G401.6 (cell line): ENCODE measurements at regions not wholly inside any gene's neighbourhood (a gene's known extent, or its start where the extent isn't known, plus 50 kb on each side); places are given as distances from the start of the nearest gene placed in this dataset.
"Not testable (repeated sequence)": the region's sequence is repeated elsewhere in the genome, so short reads cannot be mapped to it uniquely, and the experiment has no call there.

ENCODE experiments used
- FAIRE-seq: peaks from 2 replicates; lab custom pipeline; 2012; peaks lifted over from hg19 to GRCh38; lab: Jason Lieb, UNC

GRCh38 chr5:20783484-20783883, 795.5 kb upstream of the CDH18 start:
- FAIRE-seq = not testable (repeated sequence)

- not testable (repeated sequence) for FAIRE-seq
Observed at GRCh38 chr5:20771338-20771737, 783.3 kb upstream of the CDH18 start.

DNA sequence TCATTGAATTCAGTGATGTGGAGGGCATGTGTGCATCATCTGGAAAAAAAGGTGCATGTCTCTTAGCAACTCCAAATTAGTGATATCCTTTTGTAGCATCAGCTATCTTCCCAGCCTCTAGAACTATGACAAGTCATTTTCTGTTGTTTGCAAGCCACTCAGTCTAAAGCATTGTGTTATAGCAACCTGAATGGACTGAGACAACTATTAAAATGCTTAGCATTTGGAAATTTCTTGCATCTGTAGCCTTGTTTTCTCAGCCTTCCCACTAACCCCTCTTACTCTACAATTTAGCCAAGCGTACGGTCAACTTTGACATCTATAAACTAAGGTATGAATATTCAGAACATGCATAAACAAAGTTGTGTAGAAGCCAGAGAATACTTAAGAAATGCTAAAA, 777.1 kb upstream of the CDH18 start:
- not testable (repeated sequence) for FAIRE-seq

GRCh38 chr5:20759459-20759858, 771.5 kb upstream of the CDH18 start:
- FAIRE-seq = not testable (repeated sequence)

- not testable (repeated sequence) for FAIRE-seq
Observed at GRCh38 chr5:20752179-20752578, 764.2 kb upstream of the CDH18 start.

- peak; percentile 50 for FAIRE-seq
Observed at GRCh38 chr5:20735715-20736114, 747.7 kb upstream of the CDH18 start.

DNA sequence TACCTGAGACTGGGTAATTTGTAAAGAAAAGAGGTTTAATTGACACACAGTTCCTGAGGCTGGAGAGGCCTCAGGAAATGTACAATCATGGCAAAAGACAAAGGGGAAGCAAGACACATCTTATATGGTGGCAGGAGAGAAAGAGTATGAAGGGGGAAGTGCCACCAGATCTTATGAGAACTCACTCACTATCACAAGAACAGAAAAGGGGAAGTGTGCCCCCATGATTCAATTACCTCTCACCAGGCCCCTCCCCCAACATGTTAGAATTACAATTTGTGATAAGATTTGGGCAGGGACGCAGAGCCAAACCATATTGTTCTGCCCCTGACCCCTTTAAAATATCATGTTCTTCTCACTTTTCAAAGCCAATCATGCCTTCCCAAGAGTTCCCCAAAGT, 744.2 kb upstream of the CDH18 start:
- not testable (repeated sequence) for FAIRE-seq

DNA sequence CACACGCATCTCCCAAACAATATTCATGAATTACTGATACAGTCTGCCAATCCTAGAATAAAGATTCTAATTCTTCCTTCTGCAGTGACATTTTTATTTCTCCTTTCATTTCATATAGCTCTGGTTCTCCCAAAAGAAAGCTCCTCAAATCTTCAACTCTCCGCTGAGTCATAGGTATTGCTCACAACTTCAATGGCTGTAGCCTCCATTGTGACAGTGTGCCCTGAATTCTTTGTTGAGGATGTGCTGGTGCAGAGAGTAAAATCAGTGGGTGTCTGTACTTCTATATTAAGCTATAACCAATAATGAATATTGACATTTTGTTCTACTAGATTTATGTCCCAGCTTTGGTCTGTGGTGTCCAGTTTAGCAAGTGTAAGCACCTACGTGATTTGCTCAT, 733.3 kb upstream of the CDH18 start:
- FAIRE-seq = not testable (repeated sequence)

- not testable (repeated sequence) for FAIRE-seq
Observed at GRCh38 chr5:20711520-20712155, 723.6 kb upstream of the CDH18 start.

DNA sequence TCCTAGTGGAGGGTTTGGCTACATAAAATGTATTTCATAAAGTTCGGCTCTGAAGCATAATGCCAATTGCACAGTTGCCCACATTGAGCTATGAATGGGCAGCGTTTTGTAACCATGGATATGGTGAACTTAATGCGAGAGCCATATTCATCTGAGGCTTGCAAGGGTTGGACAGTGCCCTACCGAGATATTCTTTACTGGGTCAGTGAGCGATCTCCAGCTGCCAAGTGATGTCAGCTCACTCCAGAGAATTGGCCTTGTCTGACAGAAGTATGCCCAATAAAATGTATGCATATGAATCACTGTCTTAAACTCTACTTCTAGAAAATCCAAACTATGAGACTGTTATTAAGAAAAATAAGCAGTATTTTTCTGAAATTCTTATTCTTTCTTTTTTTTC, 719.6 kb upstream of the CDH18 start:
- FAIRE-seq = not testable (repeated sequence)

DNA sequence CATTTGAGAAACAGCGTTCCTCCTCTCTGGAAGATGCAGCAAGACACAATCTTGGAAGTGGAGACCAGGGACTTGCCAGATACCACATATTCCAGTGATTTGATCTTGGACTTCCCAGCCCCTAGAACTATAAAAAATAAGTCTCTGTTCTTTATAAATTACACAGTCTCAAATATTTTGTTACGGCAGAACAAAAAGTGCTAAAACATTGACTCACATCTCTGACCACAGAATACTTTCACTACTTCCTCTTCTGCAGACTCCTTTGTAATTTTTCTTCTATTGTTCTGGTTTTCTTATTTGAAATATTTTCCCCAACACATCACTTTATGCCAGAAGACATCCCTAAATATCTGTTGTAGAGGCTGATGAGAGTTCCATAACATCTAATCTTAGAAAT, 706.1 kb upstream of the CDH18 start:
- no peak for FAIRE-seq

GRCh38 chr5:20692913-20693312, 704.9 kb upstream of the CDH18 start:
- no peak for FAIRE-seq

DNA sequence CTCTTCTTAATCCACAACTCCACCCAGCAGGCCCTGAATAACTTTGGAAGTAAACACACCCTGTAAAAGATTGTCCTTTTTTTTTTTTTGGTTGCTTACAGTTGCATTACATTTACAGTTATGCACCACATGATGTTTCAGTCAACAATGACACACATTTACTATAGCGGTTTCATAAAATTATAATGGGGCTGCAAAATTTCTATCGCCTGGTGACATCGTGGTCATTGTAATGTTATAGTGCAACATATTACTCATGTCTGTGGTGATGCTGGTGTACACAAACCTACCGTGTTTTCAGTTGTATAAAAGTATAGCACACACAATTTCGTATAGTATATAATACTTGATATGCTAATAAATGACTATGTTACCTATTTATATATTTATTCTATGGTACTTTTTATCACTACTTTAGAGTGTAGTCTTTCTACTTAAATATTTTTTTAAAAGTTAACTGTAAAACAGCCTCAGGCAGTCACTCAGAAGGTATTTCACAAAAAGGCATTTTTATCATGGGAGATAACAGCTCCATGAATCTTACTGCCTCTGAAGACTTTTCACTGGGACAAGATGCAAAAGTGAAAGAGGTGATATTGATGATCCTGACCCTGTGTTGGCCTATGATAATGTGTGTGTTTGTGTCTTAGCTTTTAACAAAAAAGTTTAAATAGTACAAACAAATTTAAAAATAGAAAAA, 695.4 kb upstream of the CDH18 start:
- no peak for FAIRE-seq

DNA sequence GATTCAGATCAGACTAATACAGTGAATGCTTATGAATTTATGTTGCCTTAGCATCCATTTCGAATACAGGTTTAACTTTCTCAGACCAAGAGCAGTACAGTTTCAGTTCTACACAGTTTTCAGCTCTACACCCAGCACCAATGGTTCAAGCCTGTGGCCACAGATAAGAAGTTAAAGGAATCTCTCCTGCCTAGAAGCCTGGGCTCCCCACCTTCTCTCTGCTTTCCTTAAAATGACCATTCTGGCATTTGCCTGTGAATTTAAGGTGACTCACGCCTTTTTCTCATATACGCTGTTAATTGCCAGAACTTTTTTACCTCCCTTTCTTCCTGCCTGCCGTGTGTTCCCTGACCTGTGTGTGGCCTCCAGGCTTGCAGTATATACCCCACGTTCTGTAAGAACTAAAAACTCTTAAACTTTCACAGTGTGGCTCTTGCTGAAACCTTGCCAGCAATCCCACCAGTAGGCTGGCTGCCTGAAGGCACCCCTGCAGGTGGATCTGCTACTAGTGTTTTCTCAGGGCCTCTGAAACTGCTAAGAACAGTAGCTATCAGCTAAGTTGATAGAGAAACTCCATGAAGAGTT, 692.8 kb upstream of the CDH18 start:
- no peak for FAIRE-seq

DNA sequence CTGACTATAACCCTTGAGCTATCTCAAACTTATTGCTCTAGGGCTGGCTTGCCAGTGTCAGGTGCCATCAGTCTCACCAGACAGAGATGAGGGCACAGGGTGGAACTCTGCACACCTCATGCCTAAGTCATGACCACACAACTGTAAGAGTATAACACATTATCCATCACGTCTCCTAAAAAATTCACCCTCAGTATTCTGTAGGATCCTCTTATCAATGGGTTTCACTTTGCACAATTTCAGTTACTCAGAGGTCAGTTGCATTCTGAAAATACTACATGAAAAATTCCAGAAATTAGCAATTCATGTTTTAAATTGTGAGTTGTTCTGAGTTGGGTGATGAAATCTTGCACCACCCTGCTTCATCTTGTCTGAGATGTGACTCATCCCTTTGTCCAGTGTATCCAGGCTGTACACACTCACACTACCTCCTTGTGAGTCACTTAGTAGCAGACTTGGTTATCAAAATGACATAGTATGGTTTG, 690.9 kb upstream of the CDH18 start:
- no peak for FAIRE-seq

GRCh38 chr5:20678386-20678785, 690.4 kb upstream of the CDH18 start:
- FAIRE-seq = no peak

DNA sequence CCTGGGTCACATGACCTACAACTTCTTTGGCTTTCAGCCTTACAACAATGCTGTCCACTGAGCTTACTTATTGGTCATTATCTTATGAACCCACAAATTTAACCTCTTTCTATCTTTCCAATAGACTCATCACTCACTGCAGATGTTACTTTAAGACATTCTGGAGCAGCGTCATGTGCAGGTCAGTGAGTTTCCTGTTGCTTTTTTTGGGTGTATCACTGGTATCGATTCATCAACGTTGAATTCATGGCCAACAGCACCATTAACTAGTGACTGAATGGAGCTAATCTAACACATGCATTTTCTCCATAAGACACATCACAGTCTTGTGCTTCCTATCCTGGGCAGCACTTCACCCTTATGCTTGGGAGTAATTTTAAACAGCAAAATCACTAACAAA, 672.6 kb upstream of the CDH18 start:
- FAIRE-seq = no peak

DNA sequence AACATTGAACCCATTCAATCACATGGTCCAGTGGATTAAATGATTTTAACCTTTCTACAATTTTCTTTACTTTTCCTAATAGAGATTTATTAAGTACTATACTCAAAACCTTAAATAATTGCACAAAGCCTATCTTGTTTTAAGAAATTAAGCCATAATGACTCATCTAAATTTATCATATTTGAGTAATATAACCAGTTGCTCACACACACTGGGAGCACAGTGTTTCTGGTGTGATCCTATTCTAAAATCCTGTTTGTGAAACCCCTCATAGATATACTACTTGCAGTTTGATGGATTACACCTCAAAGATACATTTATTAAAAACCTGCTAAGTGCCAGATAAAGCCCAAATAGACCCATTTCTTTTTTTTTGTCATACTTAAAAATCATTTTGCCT, 668.3 kb upstream of the CDH18 start:
- no peak for FAIRE-seq

DNA sequence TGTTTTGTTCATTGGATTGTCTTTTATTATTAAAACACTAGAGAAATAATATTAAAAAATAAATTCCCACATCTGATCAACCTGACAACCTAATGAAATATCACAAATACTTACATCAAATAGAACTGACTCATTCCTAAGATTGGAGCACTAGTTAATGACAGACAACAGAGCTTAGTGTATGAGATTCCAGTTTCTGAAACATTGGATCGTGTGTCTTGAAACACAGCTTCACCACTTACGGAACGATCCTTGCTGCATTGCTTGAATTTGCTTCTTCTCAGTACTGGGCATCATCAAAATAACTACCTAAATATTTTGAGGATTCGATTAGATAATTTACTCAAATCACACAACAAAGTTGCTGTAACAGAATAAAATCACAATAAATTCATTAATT, 667.2 kb upstream of the CDH18 start:
- no peak for FAIRE-seq

DNA sequence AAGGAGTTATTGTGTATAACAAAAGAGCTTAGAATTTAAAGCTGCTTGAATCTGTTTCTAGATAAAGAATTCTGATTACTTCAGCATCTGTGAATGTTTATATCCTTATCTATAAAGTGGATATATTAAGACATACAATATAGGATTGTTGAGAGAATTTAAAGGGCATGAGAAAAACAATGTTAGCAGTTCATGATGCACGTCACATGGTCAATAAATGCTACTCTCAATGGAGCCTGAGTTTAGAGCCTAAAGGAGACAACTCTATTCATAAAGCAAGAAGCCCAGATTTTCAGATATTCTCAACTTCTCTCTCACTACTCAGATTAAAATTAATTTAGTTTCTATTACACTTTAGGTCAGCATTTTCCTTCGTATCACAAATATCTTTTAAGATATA, 666.7 kb upstream of the CDH18 start:
- FAIRE-seq = no peak

DNA sequence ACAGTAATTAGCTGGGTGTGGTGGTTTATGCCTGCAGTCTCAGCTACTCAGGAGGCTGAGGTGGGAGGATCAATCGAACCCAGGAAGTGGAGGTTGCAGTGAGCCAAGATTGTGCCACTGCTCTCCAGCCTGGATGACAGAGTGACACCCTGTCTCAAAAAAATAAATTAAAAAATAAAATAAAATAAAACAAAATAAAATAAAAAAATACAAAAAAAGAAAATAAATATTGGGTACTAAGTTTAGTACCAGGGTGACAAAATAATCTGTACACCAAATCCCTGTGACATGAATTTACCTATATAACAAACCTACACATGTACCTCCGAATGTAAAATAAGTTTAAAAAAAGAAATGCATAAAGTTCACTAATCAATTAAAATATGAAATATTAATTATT, 666.0 kb upstream of the CDH18 start:
- no peak for FAIRE-seq

DNA sequence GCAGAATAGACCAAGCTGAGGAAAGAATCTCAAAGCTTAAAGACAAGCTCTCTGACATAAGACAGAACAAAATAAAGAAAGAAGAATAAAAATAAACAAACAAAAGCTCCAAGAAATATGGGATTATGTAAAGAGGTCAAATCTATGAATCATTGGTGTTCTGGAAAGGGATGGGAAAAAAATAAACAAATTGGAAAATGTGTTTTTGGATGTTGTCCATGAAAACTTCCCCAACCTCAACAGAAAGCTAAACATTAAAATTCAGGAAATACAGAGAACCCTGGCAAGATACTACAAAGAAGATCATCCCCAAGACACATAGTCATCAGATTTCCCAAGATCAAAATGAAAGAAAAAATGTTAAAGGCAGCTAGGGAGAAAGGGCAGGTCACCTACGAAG, 662.0 kb upstream of the CDH18 start:
- no peak for FAIRE-seq

DNA sequence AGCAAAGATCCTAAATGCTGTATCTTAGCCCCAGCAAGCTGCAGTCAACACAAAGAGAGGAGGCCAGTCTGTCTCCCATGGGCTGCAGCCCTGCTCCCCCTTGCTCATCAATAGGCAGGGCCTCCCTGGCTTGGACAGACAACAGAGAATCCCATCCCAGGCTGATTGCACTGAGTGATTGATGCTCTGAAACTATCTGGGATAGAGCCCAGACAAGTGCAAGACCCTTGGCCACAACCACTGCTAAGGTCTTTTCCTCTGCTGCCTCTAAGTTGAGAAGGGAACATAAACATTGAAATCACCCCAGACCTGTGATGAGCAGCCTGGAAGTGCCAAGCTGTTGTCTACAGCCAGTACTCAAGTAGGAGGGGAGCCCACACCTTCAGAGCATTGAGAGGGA, 661.0 kb upstream of the CDH18 start:
- FAIRE-seq = no peak

- FAIRE-seq = no peak
Observed at GRCh38 chr5:20636686-20637085, 648.7 kb upstream of the CDH18 start.
